OCI-LY7 (cell line): ENCODE measurements at regions not wholly inside any gene's neighbourhood (a gene's known extent, or its start where the extent isn't known, plus 50 kb on each side); places are given as distances from the start of the nearest gene placed in this dataset.
A peak's percentile ranks its signal among the peaks of the same experiment; 100 is the strongest.

ENCODE experiments used
- BruUV-seq: library from RNA; stranded (reverse); fragments of 400-500 nt; replicated peaks from 2 replicates; lab custom pipeline; 2021; lab: Mats Ljungman, UMichigan
- CTCF ChIA-PET: fragments of 300-600 bp; sonication (Branson Sonifier 250); formaldehyde crosslinking; loops from one replicate; lab custom pipeline; 2022; ENCODE audit warnings: antibody characterized with exemption; ENCODE audit not compliant: unreplicated experiment; lab: Charles Lee
- POLR2A ChIA-PET: fragments of 300-600 bp; sonication (Branson Sonifier 250); formaldehyde crosslinking; loops from one replicate; lab custom pipeline; 2022; ENCODE audit warnings: antibody characterized with exemption; lab: Charles Lee
- DNase-seq: peaks from one replicate; pipeline ENCODE4 v3.0.0-alpha.2; 2015; ENCODE audit warnings: low spot score
- H2AFZ ChIP-seq: fragments of 200-600 bp; sonication (generic), shearing (Covaris generic); 2 replicates; pipeline ENCODE4 v1.6.1; 2014; ENCODE audit warnings: mild to moderate bottlenecking, antibody characterized with exemption, low read length, moderate library complexity
- H3K27ac ChIP-seq: fragments of 200-600 bp; sonication (generic); 2 replicates; pipeline ENCODE4 v1.5.1; 2014; ENCODE audit warnings: mixed run types, low read depth, mild to moderate bottlenecking, moderate library complexity, low read length, inconsistent platforms; ENCODE audit not compliant: poor library complexity, severe bottlenecking
- H3K36me3 ChIP-seq: fragments of 200-600 bp; sonication (generic); 2 replicates; pipeline ENCODE4 v1.6.1; 2014; ENCODE audit warnings: mild to moderate bottlenecking, antibody characterized with exemption, low read length, moderate library complexity, mixed read lengths; ENCODE audit not compliant: insufficient read depth
- H3K4me1 ChIP-seq: fragments of 200-600 bp; sonication (generic); 2 replicates; pipeline ENCODE4 v1.5.1; 2014; ENCODE audit warnings: mild to moderate bottlenecking, low read length; ENCODE audit not compliant: insufficient read depth, poor library complexity, severe bottlenecking
- H3K4me2 ChIP-seq: fragments of 200-600 bp; sonication (generic); 2 replicates; pipeline ENCODE4 v1.6.1; 2014; ENCODE audit warnings: mild to moderate bottlenecking, low read length
- H3K4me3 ChIP-seq: fragments of 200-600 bp; sonication (generic); 2 replicates; pipeline ENCODE4 v1.5.1; 2014; ENCODE audit warnings: mild to moderate bottlenecking, low read depth, low read length; ENCODE audit not compliant: poor library complexity, severe bottlenecking
- H3K79me2 ChIP-seq: fragments of 200-600 bp; sonication (generic); 2 replicates; pipeline ENCODE4 v1.6.1; 2016; ENCODE audit warnings: low read depth, mild to moderate bottlenecking, low read length, moderate library complexity, mixed read lengths; ENCODE audit not compliant: insufficient read depth
- H3K9me2 ChIP-seq: fragments of 200-600 bp; sonication (generic); 2 replicates; pipeline ENCODE4 v1.6.1; 2016; ENCODE audit warnings: mild to moderate bottlenecking, low read length, mixed read lengths; ENCODE audit not compliant: insufficient read depth
- H3K9me3 ChIP-seq: fragments of 200-600 bp; sonication (generic); 2 replicates; pipeline ENCODE4 v1.6.1; 2014; ENCODE audit warnings: mild to moderate bottlenecking, mixed run types, low read length, mixed read lengths
- H4K20me1 ChIP-seq: fragments of 200-600 bp; sonication (generic); 2 replicates; pipeline ENCODE4 v1.6.1; 2014; ENCODE audit warnings: mild to moderate bottlenecking, antibody characterized with exemption, low read length, moderate library complexity, mixed read lengths; ENCODE audit not compliant: insufficient read depth
- EZH2phosphoT487 ChIP-seq: fragments of 200-600 bp; sonication (generic); IDR thresholded peaks from 2 replicates; pipeline ENCODE4 v1.6.1; 2018; ENCODE audit warnings: low read depth, borderline replicate concordance, mild to moderate bottlenecking, mixed run types, antibody characterized with exemption, low read length, moderate library complexity, mixed read lengths
- intact Hi-C: fragments of 100-400 bp; cut with micrococcal nuclease; formaldehyde crosslinking; loops from one replicate; pipeline ENCODE4 v1.10.0; 2022; ENCODE audit not compliant: unreplicated experiment
- TF ChIP-seq, protein P1 (sequence below): fragments of 200-600 bp; sonication (generic); conservative IDR thresholded peaks from 2 replicates; pipeline ENCODE4 v1.5.1; 2014; ENCODE audit warnings: mild to moderate bottlenecking, antibody characterized with exemption, low read length, moderate library complexity, mixed read lengths

DNA sequence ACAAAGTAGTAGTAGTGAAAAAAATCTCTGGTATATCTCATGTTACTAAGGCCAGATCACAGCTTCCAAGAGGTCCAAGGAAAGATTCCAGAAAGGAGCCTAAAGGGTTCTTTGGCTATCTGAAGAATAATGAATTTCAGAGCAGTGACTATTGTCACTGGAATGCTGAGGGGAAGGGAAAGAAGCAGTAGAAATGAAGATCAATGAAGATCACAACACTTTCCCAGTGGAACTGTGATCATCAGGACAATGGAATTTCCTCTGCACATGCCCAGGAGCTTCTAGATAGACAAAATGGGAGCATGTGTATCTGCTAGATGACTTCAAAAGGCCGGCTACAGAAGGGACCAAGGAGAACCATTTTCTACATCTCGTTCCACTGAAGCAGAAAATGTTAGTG lies 219.5 kb upstream of the PHYHIPL start:
- H2AFZ ChIP-seq, result no peak overlapping the region
- H3K9me3 ChIP-seq, result no peaks in the 10 kb centered on the region
- no peaks in the 10 kb centered on the region for H3K36me3 ChIP-seq
- no peaks in the 10 kb centered on the region for H3K4me1 ChIP-seq
- no peaks in the 10 kb centered on the region for H3K9me2 ChIP-seq
- intact Hi-C loops, result no loop called here
- BruUV-seq, result no TSS peak
- no peak for DNase-seq
- H3K4me3 ChIP-seq, result no peak overlapping the region
- TF ChIP-seq, protein P1, sequence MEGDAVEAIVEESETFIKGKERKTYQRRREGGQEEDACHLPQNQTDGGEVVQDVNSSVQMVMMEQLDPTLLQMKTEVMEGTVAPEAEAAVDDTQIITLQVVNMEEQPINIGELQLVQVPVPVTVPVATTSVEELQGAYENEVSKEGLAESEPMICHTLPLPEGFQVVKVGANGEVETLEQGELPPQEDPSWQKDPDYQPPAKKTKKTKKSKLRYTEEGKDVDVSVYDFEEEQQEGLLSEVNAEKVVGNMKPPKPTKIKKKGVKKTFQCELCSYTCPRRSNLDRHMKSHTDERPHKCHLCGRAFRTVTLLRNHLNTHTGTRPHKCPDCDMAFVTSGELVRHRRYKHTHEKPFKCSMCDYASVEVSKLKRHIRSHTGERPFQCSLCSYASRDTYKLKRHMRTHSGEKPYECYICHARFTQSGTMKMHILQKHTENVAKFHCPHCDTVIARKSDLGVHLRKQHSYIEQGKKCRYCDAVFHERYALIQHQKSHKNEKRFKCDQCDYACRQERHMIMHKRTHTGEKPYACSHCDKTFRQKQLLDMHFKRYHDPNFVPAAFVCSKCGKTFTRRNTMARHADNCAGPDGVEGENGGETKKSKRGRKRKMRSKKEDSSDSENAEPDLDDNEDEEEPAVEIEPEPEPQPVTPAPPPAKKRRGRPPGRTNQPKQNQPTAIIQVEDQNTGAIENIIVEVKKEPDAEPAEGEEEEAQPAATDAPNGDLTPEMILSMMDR, result no peak
- TF ChIP-seq EZH2phosphoT487, result no peak
- no peak overlapping the region for H3K27ac ChIP-seq
- ChIA-PET POLR2A (interaction anchor here (0.5 to 2.6 kb wide), 2 partner anchors 11 to 331 kb away, joined by 3 to 7 read pairs; no protein-coding TSS in a partner anchor), CTCF (no interaction called here)
- no peak overlapping the region for H3K4me2 ChIP-seq
- no peaks in the 10 kb centered on the region for H4K20me1 ChIP-seq
- no peaks in the 10 kb centered on the region for H3K79me2 ChIP-seq

DNA sequence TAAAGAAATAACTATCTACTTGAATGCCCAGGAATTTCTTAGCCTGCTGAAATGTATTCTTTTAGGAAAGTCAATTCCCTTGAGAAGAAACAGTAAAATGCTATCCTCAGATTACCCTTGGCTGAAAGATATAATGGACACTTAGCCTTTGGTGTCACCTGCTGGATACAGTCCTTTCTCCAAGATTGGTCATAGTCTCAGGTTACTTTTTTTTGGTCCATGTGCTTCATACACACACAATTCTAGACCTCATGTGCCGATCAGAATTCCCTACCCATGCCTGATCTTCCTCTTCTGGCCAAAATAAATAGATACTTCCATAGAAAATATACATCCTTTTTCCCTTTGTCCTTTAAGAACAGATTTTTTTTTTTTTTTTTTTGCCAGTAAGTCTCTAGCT lies 218.9 kb upstream of the PHYHIPL start:
- TF ChIP-seq EZH2phosphoT487, result no peak
- TF ChIP-seq, protein P1, result no peak
- Histone ChIP-seq H3K79me2 (no peaks in the 10 kb centered on the region), H3K4me3 (no peak overlapping the region), H3K4me2 (no peak overlapping the region), H3K9me2 (no peaks in the 10 kb centered on the region), H3K36me3 (no peaks in the 10 kb centered on the region), H3K27ac (no peak overlapping the region), H2AFZ (no peak overlapping the region), H3K9me3 (no peaks in the 10 kb centered on the region), H3K4me1 (no peaks in the 10 kb centered on the region), H4K20me1 (no peaks in the 10 kb centered on the region)
- CTCF ChIA-PET, result no interaction called here
- BruUV-seq, result no TSS peak
- intact Hi-C loops, result no loop called here
- no peak for DNase-seq
- POLR2A ChIA-PET, result interaction anchor here (0.6 to 0.9 kb wide), 4 partner anchors 10 to 308 kb away, joined by 3 to 4 read pairs (median 4); no protein-coding TSS in a partner anchor

DNA sequence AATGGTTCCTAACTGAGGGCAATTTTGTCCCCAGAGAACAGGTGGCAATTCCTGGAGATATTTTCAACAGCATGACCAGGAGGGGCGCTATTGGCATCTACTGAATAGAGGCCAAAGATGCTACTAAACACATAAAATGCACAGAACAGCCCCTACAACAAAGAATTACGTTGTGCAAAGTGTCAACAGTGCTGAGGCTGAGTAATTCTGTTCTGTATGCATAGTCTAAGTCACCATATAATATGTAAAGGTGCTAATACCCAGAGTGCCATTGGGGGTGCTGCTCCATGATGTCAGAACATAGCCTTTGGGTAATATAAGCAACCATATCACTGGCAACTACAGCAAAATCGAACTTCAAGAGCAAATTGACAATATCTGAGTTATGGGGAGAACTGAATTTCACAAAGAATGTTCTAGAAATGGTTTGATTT lies 213.3 kb upstream of the PHYHIPL start:
- no TSS peak for BruUV-seq
- intact Hi-C loops, result loop anchor here (5.0 kb wide), 1 partner anchor 69 kb away; no protein-coding TSS in a partner anchor
- H3K79me2 ChIP-seq, result no peaks in the 10 kb centered on the region
- ChIA-PET POLR2A (interaction anchor here (0.6 kb wide), 1 partner anchor 38 kb away, joined by 3 read pairs; no protein-coding TSS in a partner anchor), CTCF (no interaction called here)
- DNase-seq, result peak; percentile 7
- H3K4me2 ChIP-seq, result no peak overlapping the region
- H3K9me2 ChIP-seq, result no peaks in the 10 kb centered on the region
- H3K4me3 ChIP-seq, result no peak overlapping the region
- no peaks in the 10 kb centered on the region for H4K20me1 ChIP-seq
- H3K36me3 ChIP-seq, result no peaks in the 10 kb centered on the region
- H2AFZ ChIP-seq, result no peak overlapping the region
- no peaks in the 10 kb centered on the region for H3K4me1 ChIP-seq
- TF ChIP-seq, protein P1, result peak; percentile 74
- no peak for TF ChIP-seq EZH2phosphoT487
- H3K9me3 ChIP-seq, result no peaks in the 10 kb centered on the region
- H3K27ac ChIP-seq, result no peak overlapping the region
